DOHH2 (cell line): ENCODE measurements at regions not wholly inside any gene's neighbourhood (a gene's known extent, or its start where the extent isn't known, plus 50 kb on each side); places are given as distances from the start of the nearest gene placed in this dataset.

ENCODE experiments used
- H3F3A ChIP-seq: fragments of 200-600 bp; sonication (generic), shearing (Covaris generic); 2 replicates; pipeline ENCODE4 v1.6.0; 2016; ENCODE audit warnings: antibody characterized with exemption, mild to moderate bottlenecking; ENCODE audit not compliant: control insufficient read depth, insufficient read depth
- H3K27ac ChIP-seq: fragments of 200-600 bp; sonication (generic); 2 replicates; pipeline ENCODE4 v1.5.1; 2014; ENCODE audit warnings: low read depth, mild to moderate bottlenecking, low read length, moderate library complexity
- H3K27me3 ChIP-seq: fragments of 200-600 bp; sonication (generic); 2 replicates; pipeline ENCODE4 v1.6.1; 2014; ENCODE audit warnings: mild to moderate bottlenecking, low read length, mixed read lengths; ENCODE audit not compliant: control insufficient read depth
- H3K36me3 ChIP-seq: fragments of 200-600 bp; sonication (generic); 2 replicates; pipeline ENCODE4 v1.6.1; 2014; ENCODE audit warnings: mild to moderate bottlenecking, low read length, moderate library complexity, mixed read lengths; ENCODE audit not compliant: control insufficient read depth
- H3K4me1 ChIP-seq: fragments of 200-600 bp; sonication (generic); 2 replicates; pipeline ENCODE4 v1.6.1; 2014; ENCODE audit warnings: mild to moderate bottlenecking, low read length, mixed read lengths; ENCODE audit not compliant: control insufficient read depth
- H3K4me2 ChIP-seq: fragments of 200-600 bp; sonication (generic); 2 replicates; pipeline ENCODE4 v1.6.0; 2014; ENCODE audit warnings: mild to moderate bottlenecking, low read length, moderate library complexity
- H3K4me3 ChIP-seq: fragments of 200-600 bp; sonication (generic); 2 replicates; pipeline ENCODE4 v1.5.1; 2014; ENCODE audit warnings: mild to moderate bottlenecking, low read length, mixed read lengths
- H3K79me2 ChIP-seq: fragments of 200-600 bp; sonication (generic); 2 replicates; pipeline ENCODE4 v1.6.1; 2014; ENCODE audit warnings: mild to moderate bottlenecking, low read length, mixed read lengths; ENCODE audit not compliant: control insufficient read depth
- H3K9me2 ChIP-seq: fragments of 200-600 bp; sonication (generic); replicated peaks from 2 replicates; pipeline ENCODE4 v1.6.1; 2014; ENCODE audit warnings: mild to moderate bottlenecking, low read length, mixed read lengths; ENCODE audit not compliant: control insufficient read depth
- H3K9me3 ChIP-seq: fragments of 200-600 bp; sonication (generic); 2 replicates; pipeline ENCODE4 v1.6.1; 2014; ENCODE audit warnings: antibody characterized with exemption, low read length, mixed read lengths; ENCODE audit not compliant: control insufficient read depth, insufficient read depth
- H4K20me1 ChIP-seq: fragments of 200-600 bp; sonication (generic); 2 replicates; pipeline ENCODE4 v1.6.0; 2014; ENCODE audit warnings: low read depth, mild to moderate bottlenecking, antibody characterized with exemption, low read length, moderate library complexity; ENCODE audit not compliant: control insufficient read depth, insufficient read depth
- EZH2phosphoT487 ChIP-seq: fragments of 200-600 bp; sonication (generic); IDR thresholded peaks from 2 replicates; pipeline ENCODE4 v1.6.1; 2017; ENCODE audit warnings: borderline replicate concordance, mild to moderate bottlenecking, antibody characterized with exemption, low read length, moderate library complexity, mixed read lengths
- TF ChIP-seq, protein P1 (sequence below): fragments of 200-600 bp; sonication (generic); IDR thresholded peaks from one replicate; pipeline ENCODE4 v1.5.1; 2014; ENCODE audit warnings: antibody characterized with exemption, mild to moderate bottlenecking, low read depth, low read length; ENCODE audit not compliant: poor library complexity, severe bottlenecking

DNA sequence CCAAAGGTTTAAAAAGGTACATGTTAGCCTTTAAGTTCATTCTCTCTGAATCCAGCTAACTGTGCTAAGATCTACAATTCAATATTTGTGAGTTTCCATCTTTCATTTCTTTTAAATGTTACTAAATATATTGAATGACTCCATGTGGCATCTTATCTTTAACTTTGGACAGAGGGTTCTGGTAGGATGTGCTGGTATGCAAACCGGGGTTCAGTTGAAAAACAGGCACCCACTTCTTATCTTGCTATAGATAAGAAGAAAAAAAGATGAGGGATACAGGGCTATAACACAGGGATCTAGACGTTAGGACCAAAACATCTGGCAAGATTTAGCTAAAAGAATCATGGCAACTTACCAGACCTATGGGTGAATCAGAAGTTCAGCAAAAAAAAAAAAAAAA lies 538.3 kb downstream of the EDEM1 start:
- Histone ChIP-seq H3K4me1 (no peaks in the 10 kb centered on the region), H3K9me2 (no peaks in the 10 kb centered on the region), H3K27me3 (no peaks in the 10 kb centered on the region), H4K20me1 (no peaks in the 10 kb centered on the region), H3K4me2 (no peak overlapping the region), H3K9me3 (no peaks in the 10 kb centered on the region), H3K27ac (no peak overlapping the region), H3F3A (no peaks in the 10 kb centered on the region), H3K36me3 (no peaks in the 10 kb centered on the region), H3K4me3 (no peak overlapping the region), H3K79me2 (no peaks in the 10 kb centered on the region)
- TF ChIP-seq, protein P1, sequence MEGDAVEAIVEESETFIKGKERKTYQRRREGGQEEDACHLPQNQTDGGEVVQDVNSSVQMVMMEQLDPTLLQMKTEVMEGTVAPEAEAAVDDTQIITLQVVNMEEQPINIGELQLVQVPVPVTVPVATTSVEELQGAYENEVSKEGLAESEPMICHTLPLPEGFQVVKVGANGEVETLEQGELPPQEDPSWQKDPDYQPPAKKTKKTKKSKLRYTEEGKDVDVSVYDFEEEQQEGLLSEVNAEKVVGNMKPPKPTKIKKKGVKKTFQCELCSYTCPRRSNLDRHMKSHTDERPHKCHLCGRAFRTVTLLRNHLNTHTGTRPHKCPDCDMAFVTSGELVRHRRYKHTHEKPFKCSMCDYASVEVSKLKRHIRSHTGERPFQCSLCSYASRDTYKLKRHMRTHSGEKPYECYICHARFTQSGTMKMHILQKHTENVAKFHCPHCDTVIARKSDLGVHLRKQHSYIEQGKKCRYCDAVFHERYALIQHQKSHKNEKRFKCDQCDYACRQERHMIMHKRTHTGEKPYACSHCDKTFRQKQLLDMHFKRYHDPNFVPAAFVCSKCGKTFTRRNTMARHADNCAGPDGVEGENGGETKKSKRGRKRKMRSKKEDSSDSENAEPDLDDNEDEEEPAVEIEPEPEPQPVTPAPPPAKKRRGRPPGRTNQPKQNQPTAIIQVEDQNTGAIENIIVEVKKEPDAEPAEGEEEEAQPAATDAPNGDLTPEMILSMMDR = no peak
- no peak for TF ChIP-seq EZH2phosphoT487

DNA sequence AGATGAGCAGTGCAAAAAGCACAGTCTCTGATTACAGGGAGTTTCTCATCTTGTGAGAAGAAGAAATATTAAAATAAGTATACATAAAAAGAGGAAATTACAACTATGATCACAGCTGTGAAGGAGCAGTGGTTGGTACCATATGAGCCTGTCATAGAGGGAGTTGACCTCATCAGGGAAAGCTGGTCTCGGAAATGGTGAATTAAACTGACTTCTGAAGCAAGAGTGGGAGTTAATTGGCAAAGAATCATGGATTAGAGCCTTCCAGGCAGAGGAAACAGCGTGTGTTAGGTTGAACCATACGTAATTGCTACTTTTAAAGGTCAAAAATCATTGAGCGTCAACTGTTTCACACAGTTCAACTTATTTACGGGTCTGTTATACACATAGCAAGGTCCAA lies 539.1 kb downstream of the EDEM1 start:
- H3F3A ChIP-seq = no peaks in the 10 kb centered on the region
- no peaks in the 10 kb centered on the region for H3K9me3 ChIP-seq
- H3K79me2 ChIP-seq = no peaks in the 10 kb centered on the region
- no peaks in the 10 kb centered on the region for H3K27me3 ChIP-seq
- H3K27ac ChIP-seq = no peak overlapping the region
- H3K4me3 ChIP-seq = no peak overlapping the region
- H4K20me1 ChIP-seq = no peaks in the 10 kb centered on the region
- TF ChIP-seq EZH2phosphoT487 = no peak
- TF ChIP-seq, protein P1 = no peak
- no peaks in the 10 kb centered on the region for H3K9me2 ChIP-seq
- no peak overlapping the region for H3K4me2 ChIP-seq
- no peaks in the 10 kb centered on the region for H3K4me1 ChIP-seq
- H3K36me3 ChIP-seq = no peaks in the 10 kb centered on the region

DNA sequence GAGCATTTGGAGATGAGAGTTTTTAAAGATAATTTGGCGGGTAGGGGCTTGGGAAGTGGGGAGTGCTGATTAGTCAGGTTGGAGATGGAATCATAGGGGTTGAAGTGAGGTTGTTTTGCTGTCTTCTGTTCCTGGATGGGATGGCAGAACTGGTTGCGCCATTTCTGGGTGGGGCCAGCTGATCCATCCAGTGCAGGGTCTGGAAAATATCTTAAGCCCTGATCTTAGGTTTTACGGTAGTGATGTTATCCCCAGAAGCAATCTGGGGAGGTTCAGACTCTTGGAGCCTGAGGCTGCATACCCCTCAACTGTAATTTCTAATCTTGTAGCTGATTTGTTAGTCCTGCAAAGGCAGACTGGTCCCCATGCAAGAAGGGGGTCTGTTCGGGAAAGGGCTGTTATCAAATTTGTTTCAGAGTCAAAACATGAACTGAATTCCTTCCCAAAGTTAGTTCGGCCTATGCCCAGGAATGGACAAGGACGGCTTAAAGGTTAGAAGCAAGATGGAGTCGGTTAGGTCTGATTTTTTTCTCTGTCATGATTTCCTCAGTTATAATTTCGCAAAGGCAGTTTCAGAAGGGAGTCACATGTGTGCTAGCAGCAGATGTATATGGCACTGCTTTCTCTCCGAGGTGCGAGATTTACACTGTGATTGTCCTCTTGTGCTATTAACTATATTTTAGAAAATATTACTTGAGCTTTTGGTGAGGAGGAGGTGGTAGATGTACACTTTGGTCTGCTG lies 540.4 kb downstream of the EDEM1 start:
- no peak overlapping the region for H3K4me2 ChIP-seq
- no peak overlapping the region for H3K27ac ChIP-seq
- no peaks in the 10 kb centered on the region for H3K9me2 ChIP-seq
- no peak overlapping the region for H3K4me3 ChIP-seq
- no peaks in the 10 kb centered on the region for H4K20me1 ChIP-seq
- H3K9me3 ChIP-seq = no peaks in the 10 kb centered on the region
- no peaks in the 10 kb centered on the region for H3K4me1 ChIP-seq
- TF ChIP-seq, protein P1 = no peak
- TF ChIP-seq EZH2phosphoT487 = no peak
- no peaks in the 10 kb centered on the region for H3F3A ChIP-seq
- H3K79me2 ChIP-seq = no peaks in the 10 kb centered on the region
- H3K36me3 ChIP-seq = no peaks in the 10 kb centered on the region
- no peaks in the 10 kb centered on the region for H3K27me3 ChIP-seq
